CD14-positive monocyte (primary cell): ENCODE measurements at regions not wholly inside any gene's neighbourhood (a gene's known extent, or its start where the extent isn't known, plus 50 kb on each side); places are given as distances from the start of the nearest gene placed in this dataset.

Source experiments
- DNase-seq, 3 donors: peaks; one replicate each; pipeline ENCODE4 v3.0.0-alpha.2; 2011 to 2022
- H2AFZ ChIP-seq: 2 replicates; pipeline ENCODE4 v1.6.0; 2012; ENCODE audit warnings: mild to moderate bottlenecking, low read depth, low read length, inconsistent platforms; ENCODE audit not compliant: insufficient read depth, poor library complexity, severe bottlenecking
- H3K27ac ChIP-seq, 2 donors: 1 replicate in 1 of 2; 2 replicates in 1 of 2; pipeline ENCODE4 v1.5.1; 2012 to 2013; ENCODE audit warnings: low read length in 2 of 2, control low read depth in 1 of 2, inconsistent platforms in 1 of 2, low read depth in 1 of 2, mild to moderate bottlenecking in 1 of 2
- H3K27me3 ChIP-seq, 2 donors: one replicate each; pipeline versions ENCODE4 v1.6.0 to v1.6.1; 2011 to 2013; ENCODE audit warnings: low read length in 2 of 2; ENCODE audit not compliant: control insufficient read depth in 2 of 2, insufficient read depth in 2 of 2
- H3K36me3 ChIP-seq, 2 donors: replicated peaks in 1 of 2; 1 replicate in 1 of 2; 2 replicates in 1 of 2; pipeline versions ENCODE4 v1.5.1 to v1.6.1; 2012 to 2013; ENCODE audit warnings: low read length in 2 of 2, control low read depth in 1 of 2, inconsistent platforms in 1 of 2, mild to moderate bottlenecking in 1 of 2; ENCODE audit not compliant: insufficient read depth in 2 of 2, control insufficient read depth in 1 of 2
- H3K4me1 ChIP-seq, 2 donors: 1 replicate in 1 of 2; 2 replicates in 1 of 2; pipeline versions ENCODE4 v1.5.1 to v1.6.1; 2012 to 2013; ENCODE audit warnings: low read length in 2 of 2, control low read depth in 1 of 2, inconsistent platforms in 1 of 2, mild to moderate bottlenecking in 1 of 2, moderate library complexity in 1 of 2; ENCODE audit not compliant: insufficient read depth in 2 of 2, control insufficient read depth in 1 of 2
- H3K4me2 ChIP-seq: replicated peaks from 2 replicates; pipeline ENCODE3; 2012; ENCODE audit warnings: low read length, moderate library complexity, mild to moderate bottlenecking; ENCODE audit not compliant: poor library complexity, severe bottlenecking; ENCODE audit errors: extremely low read depth
- H3K4me3 ChIP-seq, 3 experiments: fragments of 200-600 bp in 1 of 3; sonication (generic) in 1 of 3; replicated peaks in 1 of 3; 1 replicate in 2 of 3; 2 replicates in 1 of 3; pipeline ENCODE4 v1.5.1; 2011 to 2013; ENCODE audit warnings: low read length in 3 of 3, mild to moderate bottlenecking in 3 of 3, control low read depth in 2 of 3, low read depth in 2 of 3, inconsistent platforms in 1 of 3, moderate library complexity in 1 of 3
- H3K79me2 ChIP-seq: 2 replicates; pipeline ENCODE4 v1.6.0; 2012; ENCODE audit warnings: mild to moderate bottlenecking, control low read depth, inconsistent platforms, low read length, moderate library complexity; ENCODE audit not compliant: insufficient read depth
- H3K9ac ChIP-seq: 2 replicates; pipeline ENCODE4 v1.6.0; 2017; ENCODE audit warnings: low read length, mild to moderate bottlenecking; ENCODE audit not compliant: insufficient read depth, poor library complexity, severe bottlenecking
- H3K9me3 ChIP-seq, 2 donors: replicated peaks in 1 of 2; 1 replicate in 1 of 2; 2 replicates in 1 of 2; pipeline versions ENCODE4 v1.5.1 to v1.6.1; 2012 to 2013; ENCODE audit warnings: low read length in 2 of 2, control low read depth in 1 of 2; ENCODE audit not compliant: control insufficient read depth in 1 of 2, insufficient read depth in 1 of 2
- H4K20me1 ChIP-seq: 2 replicates; pipeline ENCODE4 v1.6.0; 2012; ENCODE audit warnings: mild to moderate bottlenecking, low read length, control low read depth, moderate library complexity; ENCODE audit not compliant: insufficient read depth
- H3K27ac Mint-ChIP-seq, 7 donors: one replicate each; pipeline ENCODE4 v1.8.0; 2020; ENCODE audit warnings: mild to moderate bottlenecking in 7 of 7, mixed read lengths in 7 of 7, moderate library complexity in 6 of 7, inconsistent platforms in 2 of 7
- H3K27me3 Mint-ChIP-seq, 3 donors: one replicate each; pipeline ENCODE4 v1.8.0; 2021 to 2022; ENCODE audit warnings: low read depth in 3 of 3, mild to moderate bottlenecking in 3 of 3, mixed read lengths in 3 of 3, moderate library complexity in 3 of 3, inconsistent platforms in 1 of 3
- H3K36me3 Mint-ChIP-seq, 2 donors: one replicate each; pipeline ENCODE4 v1.8.0; 2020; ENCODE audit warnings: mixed read lengths in 2 of 2, inconsistent platforms in 1 of 2, mild to moderate bottlenecking in 1 of 2
- H3K4me1 Mint-ChIP-seq: one replicate; pipeline ENCODE4 v1.8.0; 2020; ENCODE audit warnings: mild to moderate bottlenecking, mixed read lengths
- H3K4me3 Mint-ChIP-seq, 2 donors: one replicate each; pipeline ENCODE4 v1.8.0; 2020; ENCODE audit warnings: mild to moderate bottlenecking in 2 of 2, mixed read lengths in 2 of 2, moderate library complexity in 1 of 2
- H3K9me3 Mint-ChIP-seq, 7 donors: one replicate each; pipeline ENCODE4 v1.8.0; 2020 to 2022; ENCODE audit warnings: mixed read lengths in 7 of 7, mild to moderate bottlenecking in 6 of 7, moderate library complexity in 6 of 7, inconsistent platforms in 2 of 7
- WGBS: methylation state at CpG from one replicate; pipeline ENCODE4 v1.1.5; 2013; ENCODE audit warnings: missing lambda C conversion rate; ENCODE audit not compliant: insufficient coverage; 5-methylcytosine and 5-hydroxymethylcytosine counted together
- intact Hi-C, 2 donors: fragments of 100-400 bp; cut with micrococcal nuclease; formaldehyde crosslinking; loops; one replicate each; pipeline versions ENCODE4 v1.15.0 to v1.15.1; 2023
- TF ChIP-seq, protein P1 (sequence below): fragments of 200-600 bp; IDR thresholded peaks from one replicate; pipeline ENCODE4 v1.8.0; 2022; ENCODE audit warnings: antibody characterized with exemption, mild to moderate bottlenecking

DNA sequence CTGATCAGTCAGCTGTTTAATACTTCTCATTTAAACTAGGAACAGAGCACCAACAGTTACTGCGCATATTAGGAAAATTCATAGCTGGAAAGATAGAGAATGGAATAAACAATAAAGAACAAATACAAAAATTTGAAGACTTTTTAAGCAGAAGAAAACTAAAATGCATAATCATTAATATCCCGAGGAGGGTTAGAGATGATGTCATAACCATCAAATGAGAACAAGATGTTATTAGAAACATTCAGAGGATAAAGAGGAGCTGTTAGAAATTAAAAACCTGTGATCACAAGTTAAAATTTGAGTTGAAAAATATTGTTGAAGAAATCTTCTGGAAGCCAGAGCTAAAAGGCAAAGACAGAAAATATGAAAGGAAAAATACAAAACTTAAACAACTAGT lies 54.0 kb upstream of the ALKAL2 start:
- no peaks in the 10 kb centered on the region for H3K36me3 Mint-ChIP-seq
- TF ChIP-seq, protein P1, sequence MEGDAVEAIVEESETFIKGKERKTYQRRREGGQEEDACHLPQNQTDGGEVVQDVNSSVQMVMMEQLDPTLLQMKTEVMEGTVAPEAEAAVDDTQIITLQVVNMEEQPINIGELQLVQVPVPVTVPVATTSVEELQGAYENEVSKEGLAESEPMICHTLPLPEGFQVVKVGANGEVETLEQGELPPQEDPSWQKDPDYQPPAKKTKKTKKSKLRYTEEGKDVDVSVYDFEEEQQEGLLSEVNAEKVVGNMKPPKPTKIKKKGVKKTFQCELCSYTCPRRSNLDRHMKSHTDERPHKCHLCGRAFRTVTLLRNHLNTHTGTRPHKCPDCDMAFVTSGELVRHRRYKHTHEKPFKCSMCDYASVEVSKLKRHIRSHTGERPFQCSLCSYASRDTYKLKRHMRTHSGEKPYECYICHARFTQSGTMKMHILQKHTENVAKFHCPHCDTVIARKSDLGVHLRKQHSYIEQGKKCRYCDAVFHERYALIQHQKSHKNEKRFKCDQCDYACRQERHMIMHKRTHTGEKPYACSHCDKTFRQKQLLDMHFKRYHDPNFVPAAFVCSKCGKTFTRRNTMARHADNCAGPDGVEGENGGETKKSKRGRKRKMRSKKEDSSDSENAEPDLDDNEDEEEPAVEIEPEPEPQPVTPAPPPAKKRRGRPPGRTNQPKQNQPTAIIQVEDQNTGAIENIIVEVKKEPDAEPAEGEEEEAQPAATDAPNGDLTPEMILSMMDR: no peak
- Histone ChIP-seq H3K9ac (no peak overlapping the region), H3K4me2 (no peak overlapping the region), H3K27ac (no peak overlapping the region), H4K20me1 (no peaks in the 10 kb centered on the region), H3K4me3 (no peak overlapping the region), H3K9me3 (peaks cover 34 to 36% of the 10 kb centered on the region in 2 donors), H3K27me3 (no peaks in the 10 kb centered on the region), H3K36me3 (no peaks in the 10 kb centered on the region), H3K4me1 (no peaks in the 10 kb centered on the region), H2AFZ (no peak overlapping the region), H3K79me2 (no peaks in the 10 kb centered on the region)
- intact Hi-C loops: no loop called here
- no peak for DNase-seq
- no CpG with 5 or more reads among the region's 2 CpGs for WGBS
- H3K4me3 Mint-ChIP-seq: no peak overlapping the region
- H3K4me1 Mint-ChIP-seq: no peaks in the 10 kb centered on the region
- H3K9me3 Mint-ChIP-seq: peaks cover 12 to 31% (median 22%) of the 10 kb centered on the region in 7 donors
- H3K27me3 Mint-ChIP-seq: no peaks in the 10 kb centered on the region
- H3K27ac Mint-ChIP-seq: no peak overlapping the region

DNA sequence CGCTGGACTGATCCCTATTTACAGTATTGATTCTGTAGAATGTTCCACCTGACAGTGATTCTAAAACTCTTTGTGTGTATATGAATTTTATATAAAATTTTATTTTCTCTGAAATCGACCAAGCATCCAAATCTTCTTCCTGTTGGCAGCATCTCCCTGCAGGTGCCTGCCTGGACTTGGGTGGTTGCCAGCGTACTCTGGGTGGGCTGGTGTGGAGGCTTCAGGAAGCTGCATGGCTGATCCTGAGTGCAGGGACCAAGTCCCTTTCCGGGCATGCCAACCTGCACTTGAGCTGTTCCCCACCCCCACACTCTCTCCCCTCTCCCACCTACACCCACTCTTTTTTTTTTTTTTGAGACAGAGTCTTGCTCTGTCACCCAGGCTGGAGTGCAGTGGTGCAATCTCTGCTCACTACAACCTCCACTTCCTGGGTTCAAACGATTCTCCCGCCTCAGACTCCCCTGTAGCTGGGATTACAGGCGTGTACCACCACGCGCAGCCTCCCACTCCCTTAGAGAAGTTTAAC lies 53.2 kb upstream of the ALKAL2 start:
- no peak overlapping the region for H3K4me3 ChIP-seq
- H3K36me3 ChIP-seq: no peaks in the 10 kb centered on the region
- no peak for DNase-seq
- no peaks in the 10 kb centered on the region for H3K27me3 ChIP-seq
- Mint-ChIP-seq H3K27ac (no peak overlapping the region), H3K4me1 (no peaks in the 10 kb centered on the region), H3K27me3 (no peaks in the 10 kb centered on the region), H3K9me3 (peaks cover 14 to 35% (median 27%) of the 10 kb centered on the region in 7 donors), H3K36me3 (no peaks in the 10 kb centered on the region), H3K4me3 (no peak overlapping the region)
- intact Hi-C loops: no loop called here
- H3K27ac ChIP-seq: no peak overlapping the region
- 66% methylated on average over 2 of the region's 9 CpGs for WGBS
- H3K4me2 ChIP-seq: no peak overlapping the region
- no peaks in the 10 kb centered on the region for H3K79me2 ChIP-seq
- H3K9me3 ChIP-seq: peaks cover 41 to 42% of the 10 kb centered on the region in 2 donors
- TF ChIP-seq, protein P1: no peak
- H4K20me1 ChIP-seq: no peaks in the 10 kb centered on the region
- no peaks in the 10 kb centered on the region for H3K4me1 ChIP-seq
- H3K9ac ChIP-seq: no peak overlapping the region
- no peak overlapping the region for H2AFZ ChIP-seq
